HG03460 (cell line): ENCODE measurements at regions not wholly inside any gene's neighbourhood (a gene's known extent, or its start where the extent isn't known, plus 50 kb on each side); places are given as distances from the start of the nearest gene placed in this dataset.

Source experiments
- ATAC-seq: cut with Tn5 transposase; IDR thresholded peaks from one replicate; pipeline ENCODE4 v1.9.1; 2021; ENCODE audit not compliant: unreplicated experiment

DNA sequence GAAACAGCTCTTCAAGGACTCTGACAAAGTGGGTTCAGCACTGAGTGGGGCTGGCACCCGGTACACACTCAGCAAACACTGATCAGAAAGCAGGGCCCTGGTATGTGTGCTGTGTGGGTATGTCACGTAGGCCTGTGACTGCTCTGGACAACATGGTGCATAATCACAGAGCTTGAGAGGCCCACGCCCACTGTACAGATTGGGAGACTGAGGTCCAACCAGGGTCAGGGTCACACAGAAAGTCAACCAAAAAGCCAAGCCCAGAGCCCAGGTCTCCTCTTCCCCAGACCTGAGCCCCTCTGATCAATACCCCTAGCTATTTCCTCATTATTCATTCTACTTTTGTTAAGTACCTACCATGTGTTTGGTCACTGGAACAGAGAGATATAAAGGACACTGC is 166.1 kb upstream of the LINGO1 start:
- no peak for ATAC-seq

DNA sequence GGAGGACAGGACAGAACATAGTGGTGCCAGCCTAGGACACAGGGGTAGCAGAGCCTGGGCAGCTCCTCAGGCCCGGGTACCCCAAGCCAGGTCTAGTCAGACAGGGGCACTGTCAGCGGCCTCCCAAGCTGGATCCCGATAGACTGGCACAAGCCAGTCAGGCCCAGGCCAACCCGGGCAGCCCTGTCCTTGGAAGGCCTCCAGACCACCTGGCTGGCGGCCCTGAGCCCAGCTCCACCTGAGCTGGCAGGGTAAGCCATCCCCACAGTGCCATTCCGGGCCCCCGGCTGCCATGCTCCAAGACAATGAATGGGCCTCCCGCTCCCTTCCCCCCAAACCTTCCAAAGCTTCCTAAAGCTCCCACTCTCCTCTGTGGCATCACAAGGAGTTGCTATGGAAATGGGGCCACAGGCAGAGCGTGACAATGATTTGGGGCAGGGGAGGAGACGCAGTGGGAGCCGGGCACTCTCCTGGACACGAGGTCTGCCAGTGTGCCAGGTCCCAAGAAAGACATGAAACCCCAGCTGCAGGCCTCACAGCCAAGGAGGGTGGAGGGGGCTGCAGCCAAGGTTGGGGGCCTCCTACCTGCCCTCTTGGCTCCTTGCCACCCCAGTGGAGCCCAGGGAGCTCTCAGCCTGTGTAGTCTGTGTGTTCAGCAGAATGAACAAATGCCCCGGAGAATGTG is 165.6 kb upstream of the LINGO1 start:
- ATAC-seq = no peak

GRCh38 chr15:77797270-77797669 is 164.6 kb upstream of the LINGO1 start:
- no peak for ATAC-seq

GRCh38 chr15:77796046-77796729 is 163.5 kb upstream of the LINGO1 start:
- no peak for ATAC-seq

- no peak for ATAC-seq
Measured at GRCh38 chr15:77795446-77795845, 162.7 kb upstream of the LINGO1 start.

GRCh38 chr15:77791941-77792340 is 159.2 kb upstream of the LINGO1 start:
- ATAC-seq = no peak

DNA sequence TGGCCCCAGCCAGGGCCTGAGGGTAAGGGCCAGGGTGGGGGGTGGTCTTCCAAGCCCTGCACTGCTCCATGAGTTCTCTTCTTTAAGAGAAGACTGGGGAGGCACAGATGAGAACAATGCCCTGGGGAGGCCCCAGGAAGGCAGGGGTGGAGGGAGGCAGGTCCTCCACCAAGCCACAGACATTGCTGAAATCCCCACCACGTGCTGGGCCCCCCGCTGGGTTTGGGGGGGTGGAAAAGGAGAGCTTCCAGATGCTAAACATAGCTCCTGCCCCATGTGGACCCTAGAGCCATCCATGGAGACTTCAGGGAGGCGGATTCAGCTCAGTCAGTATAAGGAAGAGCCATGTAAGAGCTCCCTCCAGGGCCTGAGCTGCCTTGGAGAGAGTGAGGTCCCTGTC is 157.8 kb upstream of the LINGO1 start:
- ATAC-seq = no peak

GRCh38 chr15:77786956-77787355 is 154.2 kb upstream of the LINGO1 start:
- ATAC-seq = no peak

- no peak for ATAC-seq
Measured at GRCh38 chr15:77786181-77786890, 153.6 kb upstream of the LINGO1 start.

- no peak for ATAC-seq
Measured at GRCh38 chr15:77784361-77785292, 151.9 kb upstream of the LINGO1 start.

- no peak for ATAC-seq
Measured at GRCh38 chr15:77783636-77784035, 150.9 kb upstream of the LINGO1 start.

DNA sequence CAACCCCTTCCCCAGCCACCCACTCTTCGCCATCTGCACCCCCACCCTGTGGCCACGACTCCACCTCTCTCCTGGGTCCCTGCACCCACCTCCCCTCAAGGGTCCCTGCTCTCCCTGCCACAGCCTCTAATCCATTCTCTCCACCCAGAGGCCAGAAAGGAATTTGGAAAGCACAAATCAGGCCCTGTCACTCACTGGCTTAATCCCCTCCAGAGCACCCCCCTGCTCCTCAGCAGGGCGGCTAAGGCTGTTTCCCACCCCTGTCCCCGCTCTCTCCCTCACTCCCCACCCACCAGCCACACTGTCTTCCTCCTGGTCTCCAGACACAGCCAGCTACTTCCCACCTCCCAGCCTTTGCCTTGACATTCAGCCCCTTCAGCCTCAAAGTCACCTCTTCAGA is 150.0 kb upstream of the LINGO1 start:
- no peak for ATAC-seq

DNA sequence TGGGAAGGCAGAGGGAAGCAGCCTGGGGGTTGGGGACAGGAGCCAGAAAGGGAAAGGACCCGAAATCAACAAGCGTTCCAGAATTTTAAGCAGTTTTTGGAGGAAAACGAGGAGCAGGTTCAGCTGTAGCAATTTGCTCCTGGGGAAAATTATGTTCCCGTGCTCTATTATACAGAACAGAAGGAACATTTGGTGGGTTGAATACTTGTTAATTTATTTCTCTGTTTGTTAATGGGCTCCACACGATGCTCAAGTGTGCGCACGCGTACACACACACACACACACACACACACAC is 149.2 kb upstream of the LINGO1 start:
- ATAC-seq = no peak

DNA sequence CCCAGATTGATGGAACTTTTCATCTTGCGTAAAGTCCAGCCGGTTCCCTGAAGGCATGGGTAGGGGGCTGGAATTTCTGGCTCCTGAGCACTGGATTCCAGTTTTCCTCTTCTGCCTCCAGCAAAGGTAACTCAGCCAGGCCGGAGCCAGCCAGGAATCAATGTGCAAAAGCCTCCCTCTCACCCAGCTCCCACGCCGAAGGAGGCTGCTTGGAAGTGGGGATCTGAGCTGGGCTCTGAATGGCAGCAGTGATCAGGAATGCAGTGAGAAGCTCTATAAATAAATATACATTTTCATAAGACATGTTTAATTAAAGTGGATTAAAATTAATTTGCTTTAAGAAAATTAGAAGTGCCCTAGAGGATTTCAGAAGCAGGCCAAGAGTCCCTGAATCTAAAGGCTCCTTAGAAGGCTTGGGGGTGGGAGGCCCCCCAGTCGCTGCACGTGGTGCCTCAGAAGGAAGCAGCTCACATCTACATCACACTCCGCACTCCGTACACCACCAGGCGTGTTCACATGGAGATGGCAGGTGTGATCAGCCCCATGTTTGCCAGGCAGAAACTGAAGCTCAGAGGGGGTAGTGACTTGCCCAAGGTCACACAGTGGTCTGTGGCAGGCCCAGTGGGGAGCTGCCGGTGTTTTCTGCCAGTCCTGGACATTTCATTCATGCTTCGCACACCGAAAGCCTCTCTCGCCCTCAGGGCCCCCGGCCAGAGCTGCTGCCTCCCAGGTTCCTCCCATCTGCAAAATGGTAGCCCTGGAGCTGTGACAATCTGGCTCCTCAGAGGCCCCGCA is 148.6 kb upstream of the LINGO1 start:
- no peak for ATAC-seq

- ATAC-seq = no peak
Measured at GRCh38 chr15:77778802-77779201, 146.1 kb upstream of the LINGO1 start.

DNA sequence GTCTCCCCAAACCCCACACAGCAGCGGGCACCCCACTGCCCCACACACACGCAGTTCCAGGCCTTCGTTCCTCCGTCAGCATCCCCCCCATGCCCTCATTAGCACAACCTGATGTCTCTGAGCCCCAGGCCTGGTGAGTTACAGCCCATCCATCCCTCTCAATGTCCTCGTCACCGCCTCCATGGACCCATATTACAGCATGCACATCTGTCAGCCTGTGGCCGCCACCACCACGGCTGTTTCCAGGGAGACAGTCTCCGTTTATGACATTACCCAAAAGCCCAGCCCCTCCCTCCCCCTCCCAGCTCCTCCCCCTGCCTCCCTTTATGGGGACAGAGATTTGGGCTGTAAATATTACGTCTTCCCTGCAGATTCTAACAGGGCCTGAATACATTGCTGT is 143.1 kb upstream of the LINGO1 start:
- no peak for ATAC-seq

- ATAC-seq = no peak
Measured at GRCh38 chr15:77775373-77775772, 142.7 kb upstream of the LINGO1 start.

DNA sequence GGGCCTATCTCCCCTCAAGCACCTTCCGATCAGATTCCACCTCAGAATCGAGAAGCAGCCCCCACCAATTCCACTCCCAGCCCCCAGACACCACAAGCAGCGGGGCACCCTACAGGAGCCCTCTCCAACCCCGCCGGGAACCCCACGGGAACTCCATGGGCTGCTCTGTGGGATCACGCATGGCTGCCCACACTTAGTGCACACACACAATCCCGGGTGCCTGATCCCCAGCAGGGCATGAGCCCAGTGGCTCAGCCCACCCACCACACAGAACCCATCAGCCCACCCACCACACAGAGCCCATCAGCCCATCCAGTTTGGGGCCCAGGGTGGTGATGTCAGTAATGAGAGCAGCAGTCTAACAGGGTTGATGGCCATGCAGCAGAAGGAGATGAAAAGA is 141.6 kb upstream of the LINGO1 start:
- no peak for ATAC-seq

DNA sequence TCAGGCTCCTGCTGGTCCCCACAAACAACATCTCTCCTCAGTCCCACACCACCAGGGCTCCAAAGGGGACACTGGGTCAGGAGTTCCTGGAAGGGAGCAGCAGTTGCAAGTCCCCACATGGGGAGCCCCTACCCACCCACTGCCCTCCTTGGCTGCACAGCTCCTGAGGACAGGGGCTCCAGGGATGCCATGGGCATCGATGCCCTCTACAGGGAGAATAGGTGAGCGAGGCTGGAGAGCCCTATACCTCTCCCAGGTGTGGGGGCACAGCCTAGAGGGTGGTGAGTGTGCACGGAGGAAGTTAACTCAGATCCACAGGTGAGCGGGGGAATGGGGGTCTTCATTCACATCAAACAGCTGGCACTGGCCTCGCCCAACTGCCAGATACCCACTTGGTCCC is 141.2 kb upstream of the LINGO1 start:
- ATAC-seq = no peak

GRCh38 chr15:77772641-77773402 is 140.1 kb upstream of the LINGO1 start:
- ATAC-seq = no peak
